K562 (cell line): ENCODE measurements at regions not wholly inside any gene's neighbourhood (a gene's known extent, or its start where the extent isn't known, plus 50 kb on each side); places are given as distances from the start of the nearest gene placed in this dataset.

Experiments
- CBX8 ChIP-seq: fragments of 200-600 bp; sonication (generic); IDR thresholded peaks from 2 replicates; pipeline ENCODE4 v1.6.1; 2012; ENCODE audit warnings: borderline replicate concordance, mixed run types, low read depth, mild to moderate bottlenecking, moderate library complexity, mixed read lengths, low read length, control low read depth, inconsistent platforms; ENCODE audit not compliant: poor library complexity, severe bottlenecking; ENCODE audit errors: extremely low read depth
- CCNT2 ChIP-seq: IDR thresholded peaks from 2 replicates; pipeline ENCODE4 v1.6.1; 2011; ENCODE audit warnings: borderline replicate concordance, low read depth, mild to moderate bottlenecking, moderate library complexity, mixed read lengths, low read length; ENCODE audit not compliant: insufficient read length; ENCODE audit errors: extremely low read depth
- CEBPG ChIP-seq, 3 experiments: fragments of 200-800 bp in 1 of 3; sonication (Bioruptor generic) in 1 of 3; sonication (generic) in 1 of 3; formaldehyde crosslinking in 1 of 3; IDR thresholded peaks in 2 of 3; conservative IDR thresholded peaks in 1 of 3; 2 replicates each; pipeline versions ENCODE4 v1.6.1 to v1.8.0; 2016 to 2022; ENCODE audit warnings: missing compliant biosample characterization in 2 of 3, missing genetic modification characterization in 2 of 3, mild to moderate bottlenecking in 1 of 3, missing genetic modification reagents in 1 of 3
- FOXJ3 ChIP-seq: sonication (generic); formaldehyde crosslinking; IDR thresholded peaks from 2 replicates; pipeline ENCODE4 v1.4.0; 2020; ENCODE audit warnings: mild to moderate bottlenecking, missing genetic modification reagents
- HNRNPL ChIP-seq: fragments of 200-400 bp; formaldehyde crosslinking; IDR thresholded peaks from 2 replicates; pipeline ENCODE4 v1.6.1; 2017; ENCODE audit warnings: low read depth, mild to moderate bottlenecking, low read length
- KHSRP ChIP-seq: fragments of 450-650 bp; IDR thresholded peaks from 2 replicates; pipeline ENCODE4 v1.6.1; 2017
- NR2F6 ChIP-seq: fragments of 450-650 bp; formaldehyde crosslinking; IDR thresholded peaks from 2 replicates; pipeline ENCODE4 v1.4.0; 2020; ENCODE audit warnings: mild to moderate bottlenecking
- PTRF ChIP-seq: fragments of 450-650 bp; IDR thresholded peaks from 2 replicates; pipeline ENCODE4 v1.6.1; 2016; ENCODE audit warnings: mild to moderate bottlenecking, missing genetic modification characterization, missing compliant biosample characterization
- SLC30A9 ChIP-seq: fragments of 250-450 bp; sonication (Bioruptor Pico); IDR thresholded peaks from 2 replicates; pipeline ENCODE4 v1.8.0; 2022; ENCODE audit warnings: mild to moderate bottlenecking, moderate library complexity
- TAF1 ChIP-seq: IDR thresholded peaks from 2 replicates; pipeline ENCODE4 v1.6.1; 2011; ENCODE audit warnings: mild to moderate bottlenecking, low read length, moderate library complexity; ENCODE audit not compliant: insufficient read depth, control insufficient read depth, severe bottlenecking; ENCODE audit errors: extremely low read depth
- XRCC5 ChIP-seq: fragments of 200-400 bp; formaldehyde crosslinking; IDR thresholded peaks from 2 replicates; pipeline ENCODE4 v1.6.1; 2017; ENCODE audit warnings: low read depth, mild to moderate bottlenecking, low read length
- TF ChIP-seq, protein P1 (sequence below), 2 experiments: fragments of 200-800 bp in 1 of 2; sonication (Bioruptor generic) in 1 of 2; sonication (generic) in 1 of 2; formaldehyde crosslinking in 1 of 2; IDR thresholded peaks in 1 of 2; conservative IDR thresholded peaks in 1 of 2; 2 replicates each; pipeline versions ENCODE4 v1.5.0 to v1.6.1; 2016 to 2020; ENCODE audit warnings: missing compliant biosample characterization in 1 of 2, missing genetic modification characterization in 1 of 2, missing genetic modification reagents in 1 of 2

DNA sequence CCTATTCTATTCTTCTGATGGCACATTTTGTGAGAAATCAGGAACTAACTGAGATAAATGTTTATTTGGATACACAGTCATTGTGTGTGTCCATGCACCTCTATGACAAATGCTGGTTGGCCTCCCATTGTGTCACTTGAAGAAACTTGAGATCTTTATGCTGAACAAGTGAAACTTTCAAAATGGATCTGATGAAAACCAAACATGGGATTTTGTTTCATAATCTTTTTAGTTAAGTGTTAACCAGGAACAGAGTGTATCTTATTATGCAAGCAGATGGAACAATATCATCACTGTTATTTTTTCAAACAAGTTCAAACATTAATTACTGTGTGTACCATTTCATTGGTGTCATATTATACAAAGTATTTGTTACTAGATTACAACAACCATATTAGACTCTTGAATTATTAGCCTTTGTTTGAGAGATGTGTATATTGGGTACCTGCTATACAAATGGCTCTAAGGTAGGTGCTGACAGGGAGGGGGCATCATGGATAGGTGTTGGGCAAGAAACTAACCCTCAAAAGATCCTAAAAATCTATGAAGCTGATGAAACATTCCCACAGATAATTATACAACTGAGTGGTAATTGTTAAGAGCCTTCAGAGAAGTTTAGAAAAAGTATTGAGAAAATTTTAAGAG lies 159.8 kb downstream of the PALM2AKAP2 start (continued):
- TF ChIP-seq NR2F6 (no peak), HNRNPL (no peak), SLC30A9 (CRISPR knock-in tag) (no peak), KHSRP (no peak), FOXJ3 (CRISPR knock-in tag) (no peak), CBX8 (no peak), TAF1 (no peak), XRCC5 (no peak), CEBPG (CRISPR knock-in tag; IDR thresholded peaks at IDR 0.05) (no peak), CEBPG (tag; conservative IDR thresholded peaks at IDR 0.05 in 1 of 2, IDR thresholded peaks at IDR 0.05 in 1 of 2) (no peak), PTRF (tag) (no peak), CCNT2 (no peak)
- TF ChIP-seq, protein P1, sequence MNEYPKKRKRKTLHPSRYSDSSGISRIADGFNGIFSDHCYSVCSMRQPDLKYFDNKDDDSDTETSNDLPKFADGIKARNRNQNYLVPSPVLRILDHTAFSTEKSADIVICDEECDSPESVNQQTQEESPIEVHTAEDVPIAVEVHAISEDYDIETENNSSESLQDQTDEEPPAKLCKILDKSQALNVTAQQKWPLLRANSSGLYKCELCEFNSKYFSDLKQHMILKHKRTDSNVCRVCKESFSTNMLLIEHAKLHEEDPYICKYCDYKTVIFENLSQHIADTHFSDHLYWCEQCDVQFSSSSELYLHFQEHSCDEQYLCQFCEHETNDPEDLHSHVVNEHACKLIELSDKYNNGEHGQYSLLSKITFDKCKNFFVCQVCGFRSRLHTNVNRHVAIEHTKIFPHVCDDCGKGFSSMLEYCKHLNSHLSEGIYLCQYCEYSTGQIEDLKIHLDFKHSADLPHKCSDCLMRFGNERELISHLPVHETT (CRISPR knock-in tag; conservative IDR thresholded peaks at IDR 0.05 in 1 of 2, IDR thresholded peaks at IDR 0.05 in 1 of 2): no peak
